Keratinocyte (primary cell): ENCODE measurements at regions not wholly inside any gene's neighbourhood (a gene's known extent, or its start where the extent isn't known, plus 50 kb on each side); places are given as distances from the start of the nearest gene placed in this dataset.

Experiments used
- DNase-seq: peaks from one replicate; pipeline ENCODE4 v3.0.0-alpha.2; 2011; ENCODE audit warnings: low read depth, missing footprints, low spot score
- FAIRE-seq: peaks from 2 replicates; lab custom pipeline; 2011; peaks lifted over from hg19 to GRCh38; lab: Jason Lieb, UNC
- H2AFZ ChIP-seq: 2 replicates; pipeline ENCODE4 v1.6.0; 2012; ENCODE audit warnings: low read length, control low read depth, inconsistent platforms; ENCODE audit not compliant: control insufficient read depth
- H3K27ac ChIP-seq: 2 replicates; pipeline ENCODE4 v1.5.1; 2011; ENCODE audit warnings: low read length; ENCODE audit not compliant: control insufficient read depth, insufficient read depth
- H3K27me3 ChIP-seq: 3 replicates; pipeline ENCODE4 v1.6.0; 2011; ENCODE audit warnings: low read length; ENCODE audit not compliant: control insufficient read depth, insufficient read depth; ENCODE audit errors: extremely low read depth
- H3K36me3 ChIP-seq, 2 experiments: 2 replicates in 1 of 2; 3 replicates in 1 of 2; pipeline ENCODE4 v1.5.1; 2011; ENCODE audit warnings: low read length in 2 of 2, mild to moderate bottlenecking in 1 of 2; ENCODE audit not compliant: control insufficient read depth in 2 of 2, insufficient read depth in 2 of 2; ENCODE audit errors: extremely low read depth in 1 of 2
- H3K4me1 ChIP-seq: 3 replicates; pipeline ENCODE4 v1.5.1; 2011; ENCODE audit warnings: low read length; ENCODE audit not compliant: control insufficient read depth, insufficient read depth; ENCODE audit errors: extremely low read depth
- H3K4me2 ChIP-seq: 3 replicates; pipeline ENCODE4 v1.6.0; 2011; ENCODE audit warnings: low read depth, low read length; ENCODE audit not compliant: control insufficient read depth, insufficient read depth; ENCODE audit errors: extremely low read depth
- H3K4me3 ChIP-seq, 3 experiments: fragments of 200-600 bp in 1 of 3; sonication (generic) in 1 of 3; 2 replicates in 2 of 3; 3 replicates in 1 of 3; pipeline ENCODE4 v1.5.1; 2011 to 2016; ENCODE audit warnings: low read length in 3 of 3, mild to moderate bottlenecking in 3 of 3, control low read depth in 2 of 3, inconsistent platforms in 1 of 3, low read depth in 1 of 3, mixed read lengths in 1 of 3, mixed run types in 1 of 3, moderate library complexity in 1 of 3; ENCODE audit not compliant: control insufficient read depth in 2 of 3, insufficient read depth in 2 of 3; ENCODE audit errors: extremely low read depth in 1 of 3
- H3K79me2 ChIP-seq: 2 replicates; pipeline ENCODE4 v1.6.0; 2012; ENCODE audit warnings: low read length; ENCODE audit not compliant: control insufficient read depth, insufficient read depth
- H3K9ac ChIP-seq: 3 replicates; pipeline ENCODE4 v1.6.0; 2011; ENCODE audit warnings: low read length; ENCODE audit not compliant: control insufficient read depth, insufficient read depth; ENCODE audit errors: extremely low read depth
- H3K9me1 ChIP-seq: 3 replicates; pipeline ENCODE4 v1.6.0; 2011; ENCODE audit warnings: low read length; ENCODE audit not compliant: control insufficient read depth, insufficient read depth; ENCODE audit errors: extremely low read depth
- H3K9me3 ChIP-seq: 2 replicates; pipeline ENCODE4 v1.5.1; 2012; ENCODE audit warnings: low read depth, low read length; ENCODE audit not compliant: control insufficient read depth
- H4K20me1 ChIP-seq: 3 replicates; pipeline ENCODE4 v1.6.0; 2011; ENCODE audit warnings: low read length; ENCODE audit not compliant: control insufficient read depth, insufficient read depth; ENCODE audit errors: extremely low read depth
- CTCF ChIP-seq, 3 experiments: IDR thresholded peaks in 1 of 3; conservative IDR thresholded peaks in 1 of 3; optimal IDR thresholded peaks in 1 of 3; 2 replicates in 2 of 3; 3 replicates in 1 of 3; pipeline versions ENCODE3 to v1.5.1; 2011; ENCODE audit warnings: low read length in 3 of 3, mild to moderate bottlenecking in 3 of 3, moderate library complexity in 2 of 3, control low read depth in 1 of 3, inconsistent platforms in 1 of 3; ENCODE audit not compliant: insufficient read depth in 2 of 3; ENCODE audit errors: extremely low read depth in 1 of 3
- EZH2 ChIP-seq: IDR thresholded peaks from one replicate; pipeline ENCODE4 v1.6.1; 2012; ENCODE audit warnings: inconsistent platforms, mild to moderate bottlenecking, low read length, moderate library complexity
- dilution Hi-C: fragments of 300-500 bp; cut with MboI; formaldehyde crosslinking; loops from one replicate; pipeline ENCODE4 v1.7.0; 2020; ENCODE audit warnings: low sequenced_read_pairs; ENCODE audit not compliant: extremely low pct_ligation_motif_present

- H3K79me2 ChIP-seq: no peaks in the 10 kb centered on the region
- no peaks in the 10 kb centered on the region for H3K27me3 ChIP-seq
- FAIRE-seq: no peak
- H4K20me1 ChIP-seq: no peaks in the 10 kb centered on the region
- H2AFZ ChIP-seq: no peak overlapping the region
- no peaks in the 10 kb centered on the region for H3K36me3 ChIP-seq
- DNase-seq: no peak
- no peaks in the 10 kb centered on the region for H3K9me1 ChIP-seq
- no peaks in the 10 kb centered on the region for H3K9me3 ChIP-seq
- dilution Hi-C loops: no loop called here
- peaks cover 2% of the 10 kb centered on the region for H3K4me1 ChIP-seq
- H3K4me3 ChIP-seq: no peak overlapping the region
- TF ChIP-seq EZH2: no peak
- TF ChIP-seq CTCF (optimal IDR thresholded peaks at IDR 0.05 in 1 of 3, IDR thresholded peaks at IDR 0.05 in 1 of 3, conservative IDR thresholded peaks at IDR 0.05 in 1 of 3; ENCODE audit: extremely low read depth in 1 of 3, insufficient read depth in 2 of 3, low read length in 3 of 3): no peak
- H3K9ac ChIP-seq: no peak overlapping the region
- no peak overlapping the region for H3K27ac ChIP-seq
- no peak overlapping the region for H3K4me2 ChIP-seq
Measured at GRCh38 chr15:93709708-93710107, 521.7 kb upstream of the MCTP2 start.

GRCh38 chr15:93708724-93709445 lies 522.5 kb upstream of the MCTP2 start:
- H3K79me2 ChIP-seq: no peaks in the 10 kb centered on the region
- TF ChIP-seq EZH2: no peak
- DNase-seq: no peak

GRCh38 chr15:93707751-93708150 lies 523.6 kb upstream of the MCTP2 start:
- FAIRE-seq: no peak

More at GRCh38 chr15:93708724-93709445, 522.5 kb upstream of the MCTP2 start:
- no peak overlapping the region for H2AFZ ChIP-seq
- no peaks in the 10 kb centered on the region for H3K9me1 ChIP-seq
- no peak for FAIRE-seq
- H4K20me1 ChIP-seq: no peaks in the 10 kb centered on the region
- H3K4me1 ChIP-seq: peaks cover 2% of the 10 kb centered on the region
- no peak overlapping the region for H3K9ac ChIP-seq
- no peak overlapping the region for H3K27ac ChIP-seq
- no peaks in the 10 kb centered on the region for H3K36me3 ChIP-seq
- no peaks in the 10 kb centered on the region for H3K27me3 ChIP-seq
- H3K4me3 ChIP-seq: no peak overlapping the region
- H3K9me3 ChIP-seq: no peaks in the 10 kb centered on the region
- no peak overlapping the region for H3K4me2 ChIP-seq
- dilution Hi-C loops: no loop called here

More at GRCh38 chr15:93707751-93708150, 523.6 kb upstream of the MCTP2 start:
- H3K9me3 ChIP-seq: no peaks in the 10 kb centered on the region
- H3K36me3 ChIP-seq: no peaks in the 10 kb centered on the region
- DNase-seq: no peak
- peaks cover 2% of the 10 kb centered on the region for H3K4me1 ChIP-seq
- no peaks in the 10 kb centered on the region for H3K9me1 ChIP-seq
- dilution Hi-C loops: no loop called here
- no peak overlapping the region for H3K27ac ChIP-seq
- TF ChIP-seq EZH2 (no peak), CTCF (optimal IDR thresholded peaks at IDR 0.05 in 1 of 3, IDR thresholded peaks at IDR 0.05 in 1 of 3, conservative IDR thresholded peaks at IDR 0.05 in 1 of 3; ENCODE audit: extremely low read depth in 1 of 3, insufficient read depth in 2 of 3, low read length in 3 of 3) (no peak)
- no peaks in the 10 kb centered on the region for H3K79me2 ChIP-seq
- H3K4me2 ChIP-seq: no peak overlapping the region
- no peak overlapping the region for H3K4me3 ChIP-seq
- H4K20me1 ChIP-seq: no peaks in the 10 kb centered on the region
- H3K9ac ChIP-seq: no peak overlapping the region
- H3K27me3 ChIP-seq: no peaks in the 10 kb centered on the region
- no peak overlapping the region for H2AFZ ChIP-seq
